Neural cell (in vitro differentiated cells): ENCODE measurements at regions not wholly inside any gene's neighbourhood (a gene's known extent, or its start where the extent isn't known, plus 50 kb on each side); places are given as distances from the start of the nearest gene placed in this dataset.

Experiments used
- CTCF ChIP-seq: fragments of 450-650 bp; IDR thresholded peaks from 2 replicates; pipeline ENCODE4 v1.5.1; 2014; ENCODE audit warnings: antibody characterized with exemption, mild to moderate bottlenecking, moderate library complexity; ENCODE audit not compliant: poor library complexity, severe bottlenecking
- EP300 ChIP-seq: fragments of 450-650 bp; conservative IDR thresholded peaks from 2 replicates; pipeline ENCODE4 v1.6.1; 2014; ENCODE audit warnings: antibody characterized with exemption, mild to moderate bottlenecking, moderate library complexity; ENCODE audit not compliant: poor library complexity, severe bottlenecking
- EZH2 ChIP-seq: fragments of 200-600, 300-800 bp; shearing (Covaris generic), sonication (generic); IDR thresholded peaks from 2 replicates; pipeline ENCODE4 v1.6.1; 2014; ENCODE audit warnings: antibody characterized with exemption, low read length, borderline replicate concordance, mild to moderate bottlenecking; ENCODE audit not compliant: insufficient read depth, poor library complexity, severe bottlenecking
- POLR2AphosphoS5 ChIP-seq: IDR thresholded peaks from 2 replicates; pipeline ENCODE4 v1.6.1; 2012
- RAD21 ChIP-seq: fragments of 450-650 bp; conservative IDR thresholded peaks from 2 replicates; pipeline ENCODE4 v1.6.1; 2014; ENCODE audit warnings: antibody characterized with exemption, mild to moderate bottlenecking, moderate library complexity
- REST ChIP-seq: IDR thresholded peaks from 2 replicates; pipeline ENCODE4 v1.6.1; 2012; ENCODE audit warnings: borderline replicate concordance
- TAF1 ChIP-seq: IDR thresholded peaks from 2 replicates; pipeline ENCODE4 v1.6.1; 2012; ENCODE audit warnings: low read depth

GRCh38 chr7:36072620-36073019 lies 80.4 kb upstream of the EEPD1 start:
- TF ChIP-seq EP300, result no peak
- TF ChIP-seq RAD21, result no peak
- TF ChIP-seq CTCF, result no peak
- no peak for TF ChIP-seq EZH2
- TF ChIP-seq REST, result no peak
- no peak for TF ChIP-seq POLR2AphosphoS5
- TF ChIP-seq TAF1, result no peak
